ENCODE measurements at regions not wholly inside any gene's neighbourhood (a gene's known extent, or its start where the extent isn't known, plus 50 kb on each side); places are given as distances from the start of the nearest gene placed in this dataset.

GRCh38 chr11:37483761-37484160 is 885.7 kb upstream of the RAG2 start:
- Histone ChIP-seq H3K9me3 (ENCODE audit: control insufficient read depth, low read depth, low read length) (no peaks in the 10 kb centered on the region), H4K20me1 (ENCODE audit: control insufficient read depth, insufficient read depth, insufficient read length) (no peaks in the 10 kb centered on the region), H3K18ac (ENCODE audit: insufficient read length, low read depth, low read length) (no peak overlapping the region), H2BK5ac (ENCODE audit: insufficient read length, low read length) (no peak overlapping the region), H2BK120ac (ENCODE audit: low read depth, low read length, poor library complexity, severe bottlenecking) (no peak overlapping the region), H4K5ac (ENCODE audit: insufficient read length, low read depth, low read length) (no peak overlapping the region), H3T11ph (ENCODE audit: low read length) (no peak overlapping the region), H3K4me1 (ENCODE audit: insufficient read depth, low read length) (no peaks in the 10 kb centered on the region), H3K27ac (ENCODE audit: insufficient read length, low read depth, low read length) (no peak overlapping the region), H2BK15ac (ENCODE audit: low read depth, low read length) (no peak overlapping the region), H3K27me3 (ENCODE audit: insufficient read depth, low read length) (no peaks in the 10 kb centered on the region), H3K4me2 (ENCODE audit: insufficient read depth, insufficient read length, low read length) (no peak overlapping the region), H4K8ac (replicated peaks; ENCODE audit: insufficient read length, low read depth, low read length) (no peak overlapping the region), H3K56ac (ENCODE audit: insufficient read length, low read depth, low read length) (no peak overlapping the region), H3K4ac (ENCODE audit: low read depth, low read length) (no peak overlapping the region), H4K91ac (ENCODE audit: insufficient read length, low read depth, low read length) (no peak overlapping the region), H3K79me1 (ENCODE audit: insufficient read depth, low read depth, low read length, poor library complexity, severe bottlenecking) (no peaks in the 10 kb centered on the region), H2BK20ac (ENCODE audit: low read depth, low read length, poor library complexity, severe bottlenecking) (no peak overlapping the region), H3K23me2 (ENCODE audit: insufficient read length, low read depth, low read length, poor library complexity, severe bottlenecking) (no peaks in the 10 kb centered on the region), H2AFZ (ENCODE audit: low read length) (no peak overlapping the region), H2AK5ac (ENCODE audit: insufficient read length, low read length) (no peak overlapping the region), H2BK12ac (ENCODE audit: insufficient read length, low read depth, low read length) (no peak overlapping the region), H3K79me2 (ENCODE audit: insufficient read depth, low read length) (no peaks in the 10 kb centered on the region), H3K23ac (ENCODE audit: insufficient read length, low read depth, low read length) (no peak overlapping the region), H3K14ac (ENCODE audit: insufficient read depth, low read length) (no peak overlapping the region), H3K9ac (ENCODE audit: extremely low read depth, insufficient read length, low read length) (no peak overlapping the region)
- H3K4me1 Mint-ChIP-seq, result no peaks in the 10 kb centered on the region
- H3K4me3 Mint-ChIP-seq, result no peak overlapping the region
- no CpG with 5 or more reads among the region's 1 CpG for WGBS (ENCODE audit: extremely low coverage, insufficient read length, low lambda C conversion rate)
- no peaks in the 10 kb centered on the region for H3K9me3 Mint-ChIP-seq
- no peaks in the 10 kb centered on the region for H3K27me3 Mint-ChIP-seq (ENCODE audit: low read depth)
- no peak for DNase-seq
- H3K27ac Mint-ChIP-seq, result no peak overlapping the region
- no peaks in the 10 kb centered on the region for H3K36me3 Mint-ChIP-seq (ENCODE audit: insufficient read depth in 1 of 3, low read depth in 3 of 3)
- no peak for TF ChIP-seq CTCF (conservative IDR thresholded peaks at IDR 0.05)
